Loucy (cell line): ENCODE measurements at regions not wholly inside any gene's neighbourhood (a gene's known extent, or its start where the extent isn't known, plus 50 kb on each side); places are given as distances from the start of the nearest gene placed in this dataset.

Experiments used
- H2AFZ ChIP-seq: fragments of 200-600 bp; sonication (generic); 2 replicates; pipeline ENCODE4 v1.6.0; 2016; ENCODE audit warnings: antibody characterized with exemption, mild to moderate bottlenecking, low read length, moderate library complexity
- H3F3A ChIP-seq: fragments of 200-600 bp; 2 replicates; pipeline ENCODE4 v1.6.0; 2016; ENCODE audit warnings: antibody characterized with exemption, low read depth, mild to moderate bottlenecking
- H3K27me3 ChIP-seq: fragments of 200-600 bp; sonication (generic); 2 replicates; pipeline ENCODE4 v1.6.1; 2014; ENCODE audit warnings: low read length, mild to moderate bottlenecking; ENCODE audit not compliant: insufficient read depth, poor library complexity, severe bottlenecking
- H3K36me3 ChIP-seq: fragments of 200-600 bp; sonication (generic); 2 replicates; pipeline ENCODE4 v1.6.1; 2016; ENCODE audit warnings: low read length; ENCODE audit not compliant: insufficient read depth
- H3K4me1 ChIP-seq: fragments of 200-600 bp; sonication (generic); 2 replicates; pipeline ENCODE4 v1.5.1; 2014; ENCODE audit warnings: low read length, mild to moderate bottlenecking; ENCODE audit not compliant: insufficient read depth, poor library complexity, severe bottlenecking
- H3K4me2 ChIP-seq: fragments of 200-600 bp; sonication (generic); 2 replicates; pipeline ENCODE4 v1.6.0; 2014; ENCODE audit warnings: antibody characterized with exemption, low read length, low read depth, mild to moderate bottlenecking; ENCODE audit not compliant: poor library complexity, severe bottlenecking
- H3K4me3 ChIP-seq: fragments of 200-600 bp; sonication (generic); 2 replicates; pipeline ENCODE4 v1.5.1; 2014; ENCODE audit warnings: low read length, mild to moderate bottlenecking, mixed read lengths; ENCODE audit not compliant: poor library complexity, severe bottlenecking
- H3K79me2 ChIP-seq: fragments of 200-600 bp; sonication (generic); 2 replicates; pipeline ENCODE4 v1.6.1; 2014; ENCODE audit warnings: low read length; ENCODE audit not compliant: insufficient read depth
- H3K9ac ChIP-seq: fragments of 200-600 bp; sonication (generic); 2 replicates; pipeline ENCODE4 v1.6.0; 2014; ENCODE audit warnings: mild to moderate bottlenecking, low read depth, low read length, moderate library complexity; ENCODE audit not compliant: poor library complexity, severe bottlenecking
- H3K9me2 ChIP-seq: fragments of 200-600 bp; sonication (generic); replicated peaks from 2 replicates; pipeline ENCODE4 v1.6.1; 2016; ENCODE audit warnings: low read depth, low read length, mixed read lengths
- H3K9me3 ChIP-seq: fragments of 200-600 bp; sonication (generic); 2 replicates; pipeline ENCODE4 v1.6.1; 2014; ENCODE audit warnings: mild to moderate bottlenecking, antibody characterized with exemption, low read length, low read depth; ENCODE audit not compliant: insufficient read depth
- H4K20me1 ChIP-seq: fragments of 200-600 bp; sonication (generic); 2 replicates; pipeline ENCODE4 v1.6.0; 2014; ENCODE audit warnings: antibody characterized with exemption, low read length, mild to moderate bottlenecking; ENCODE audit not compliant: insufficient read depth, poor library complexity, severe bottlenecking
- EZH2phosphoT487 ChIP-seq: fragments of 200-600 bp; IDR thresholded peaks from 2 replicates; pipeline ENCODE4 v1.6.1; 2018; ENCODE audit warnings: antibody characterized with exemption, mild to moderate bottlenecking, moderate library complexity, borderline replicate concordance
- TF ChIP-seq, protein P1 (sequence below): fragments of 200-600 bp; sonication (generic); conservative IDR thresholded peaks from 2 replicates; pipeline ENCODE4 v1.5.1; 2014; ENCODE audit warnings: mild to moderate bottlenecking, antibody characterized with exemption, low read length

GRCh38 chr1:37353871-37354270 is 120.5 kb upstream of the ZC3H12A start:
- H2AFZ ChIP-seq: no peak overlapping the region
- no peaks in the 10 kb centered on the region for H3K4me1 ChIP-seq
- no peaks in the 10 kb centered on the region for H3K36me3 ChIP-seq
- H3K9me2 ChIP-seq: no peaks in the 10 kb centered on the region
- TF ChIP-seq, protein P1, sequence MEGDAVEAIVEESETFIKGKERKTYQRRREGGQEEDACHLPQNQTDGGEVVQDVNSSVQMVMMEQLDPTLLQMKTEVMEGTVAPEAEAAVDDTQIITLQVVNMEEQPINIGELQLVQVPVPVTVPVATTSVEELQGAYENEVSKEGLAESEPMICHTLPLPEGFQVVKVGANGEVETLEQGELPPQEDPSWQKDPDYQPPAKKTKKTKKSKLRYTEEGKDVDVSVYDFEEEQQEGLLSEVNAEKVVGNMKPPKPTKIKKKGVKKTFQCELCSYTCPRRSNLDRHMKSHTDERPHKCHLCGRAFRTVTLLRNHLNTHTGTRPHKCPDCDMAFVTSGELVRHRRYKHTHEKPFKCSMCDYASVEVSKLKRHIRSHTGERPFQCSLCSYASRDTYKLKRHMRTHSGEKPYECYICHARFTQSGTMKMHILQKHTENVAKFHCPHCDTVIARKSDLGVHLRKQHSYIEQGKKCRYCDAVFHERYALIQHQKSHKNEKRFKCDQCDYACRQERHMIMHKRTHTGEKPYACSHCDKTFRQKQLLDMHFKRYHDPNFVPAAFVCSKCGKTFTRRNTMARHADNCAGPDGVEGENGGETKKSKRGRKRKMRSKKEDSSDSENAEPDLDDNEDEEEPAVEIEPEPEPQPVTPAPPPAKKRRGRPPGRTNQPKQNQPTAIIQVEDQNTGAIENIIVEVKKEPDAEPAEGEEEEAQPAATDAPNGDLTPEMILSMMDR: no peak
- no peak for TF ChIP-seq EZH2phosphoT487
- no peaks in the 10 kb centered on the region for H3F3A ChIP-seq
- no peaks in the 10 kb centered on the region for H3K79me2 ChIP-seq
- H4K20me1 ChIP-seq: no peaks in the 10 kb centered on the region
- no peaks in the 10 kb centered on the region for H3K27me3 ChIP-seq
- no peak overlapping the region for H3K4me3 ChIP-seq
- H3K4me2 ChIP-seq: no peak overlapping the region
- H3K9me3 ChIP-seq: no peaks in the 10 kb centered on the region
- H3K9ac ChIP-seq: no peak overlapping the region

DNA sequence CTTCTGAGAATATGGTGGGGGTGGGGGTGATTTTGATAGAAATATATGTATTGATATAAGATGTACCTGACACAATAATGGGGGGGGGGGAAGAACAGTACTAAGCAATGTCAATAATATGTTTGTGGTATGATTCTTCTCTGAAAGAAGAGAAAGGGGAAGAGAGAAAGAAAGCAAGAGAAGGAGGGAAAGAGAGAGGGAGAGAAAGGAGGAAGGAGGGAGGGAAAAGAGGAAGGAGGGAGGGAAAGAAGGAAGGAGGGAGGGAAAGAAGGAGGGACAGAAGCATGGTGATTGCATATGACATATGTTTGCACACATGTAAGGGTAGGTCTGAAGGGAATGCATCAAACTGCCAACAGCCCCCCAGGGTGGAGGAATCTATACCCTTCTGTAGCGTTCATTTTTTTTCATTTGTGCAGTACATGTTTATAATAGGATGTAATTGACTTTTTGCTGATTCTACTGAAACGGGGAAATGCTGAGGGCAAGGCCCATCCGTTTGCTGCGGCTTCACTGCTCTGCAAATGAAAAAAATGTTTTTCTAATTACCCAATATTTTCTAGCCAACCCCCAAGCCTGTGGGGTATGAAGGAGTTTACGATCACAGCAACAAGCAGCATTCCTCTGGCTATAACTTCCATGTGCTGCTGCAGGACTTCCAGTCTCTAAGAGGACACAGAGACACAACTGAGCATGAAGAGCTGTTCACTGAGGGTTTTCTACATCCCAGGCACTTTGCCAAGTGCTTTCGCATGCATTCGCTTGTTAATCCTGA is 119.3 kb upstream of the ZC3H12A start:
- Histone ChIP-seq H3K27me3 (no peaks in the 10 kb centered on the region), H3K79me2 (no peaks in the 10 kb centered on the region), H2AFZ (no peak overlapping the region), H3K4me3 (no peak overlapping the region), H3K9ac (no peak overlapping the region), H3F3A (no peaks in the 10 kb centered on the region), H3K36me3 (no peaks in the 10 kb centered on the region), H3K9me2 (no peaks in the 10 kb centered on the region), H3K4me1 (no peaks in the 10 kb centered on the region), H4K20me1 (no peaks in the 10 kb centered on the region), H3K4me2 (no peak overlapping the region), H3K9me3 (no peaks in the 10 kb centered on the region)
- no peak for TF ChIP-seq EZH2phosphoT487
- TF ChIP-seq, protein P1: no peak

DNA sequence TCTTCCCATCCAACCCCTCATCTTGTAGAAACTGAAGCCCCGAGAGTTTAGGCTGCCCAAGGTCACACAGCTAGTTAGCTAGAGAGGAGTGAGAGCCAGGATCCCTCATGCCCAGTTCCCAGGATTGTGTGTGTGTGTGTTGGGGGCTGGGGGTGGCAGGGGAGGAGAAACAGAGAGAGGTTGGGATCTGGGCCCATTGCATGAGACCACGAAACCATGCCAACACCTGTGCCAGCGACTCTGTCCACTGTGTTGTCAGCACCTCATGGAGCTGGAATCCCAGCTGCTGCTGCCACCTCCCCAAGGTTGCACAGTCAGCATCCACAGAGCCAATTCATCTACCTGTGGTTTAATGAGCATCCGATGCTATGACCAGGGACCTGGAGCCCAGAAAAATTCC is 115.4 kb upstream of the ZC3H12A start:
- Histone ChIP-seq H3K79me2 (no peaks in the 10 kb centered on the region), H3K27me3 (no peaks in the 10 kb centered on the region), H4K20me1 (no peaks in the 10 kb centered on the region), H3K9me2 (no peaks in the 10 kb centered on the region), H2AFZ (no peak overlapping the region), H3K4me1 (no peaks in the 10 kb centered on the region), H3K36me3 (no peaks in the 10 kb centered on the region), H3K9me3 (no peaks in the 10 kb centered on the region), H3F3A (no peaks in the 10 kb centered on the region), H3K4me2 (no peak overlapping the region), H3K4me3 (no peak overlapping the region), H3K9ac (no peak overlapping the region)
- TF ChIP-seq, protein P1: no peak
- TF ChIP-seq EZH2phosphoT487: no peak
